Heart right ventricle (tissue), 16 donors: ENCODE measurements at regions not wholly inside any gene's neighbourhood (a gene's known extent, or its start where the extent isn't known, plus 50 kb on each side); places are given as distances from the start of the nearest gene placed in this dataset.

Experiments
- ATAC-seq, 8 donors: fragments of 200-7000 bp; cut with Tn5 transposase; one replicate each; pipeline ENCODE4 v1.9.1; 2020; ENCODE audit warnings: mild to moderate bottlenecking in 8 of 8, moderate library complexity in 8 of 8, moderate number of reproducible peaks in 1 of 8
- DNase-seq, 2 donors: peaks; one replicate each; pipeline ENCODE4 v3.0.0-alpha.2; 2020
- H3K27ac ChIP-seq, 10 donors: fragments of 200-600 bp; sonication (generic) in 2 of 10; one replicate each; pipeline versions ENCODE4 v1.5.0 to v1.8.0; 2020 to 2022; ENCODE audit warnings: mild to moderate bottlenecking in 3 of 10
- H3K27me3 ChIP-seq, 7 donors: fragments of 200-600 bp; one replicate each; pipeline ENCODE4 v1.8.0; 2021 to 2022; ENCODE audit warnings: mild to moderate bottlenecking in 2 of 7
- H3K36me3 ChIP-seq, 9 donors: fragments of 200-600 bp; sonication (generic) in 1 of 9; one replicate each; pipeline versions ENCODE4 v1.5.0 to v1.8.0; 2020 to 2022; ENCODE audit warnings: mild to moderate bottlenecking in 2 of 9
- H3K4me1 ChIP-seq, 9 donors: fragments of 200-600 bp; sonication (generic) in 1 of 9; one replicate each; pipeline versions ENCODE4 v1.5.0 to v1.8.0; 2020 to 2022; ENCODE audit warnings: mild to moderate bottlenecking in 4 of 9
- H3K4me3 ChIP-seq, 10 donors: fragments of 200-600 bp; sonication (generic) in 2 of 10; one replicate each; pipeline versions ENCODE4 v1.5.0 to v1.8.0; 2020 to 2022; ENCODE audit warnings: mild to moderate bottlenecking in 7 of 10, moderate library complexity in 2 of 10
- H3K9me3 ChIP-seq, 11 donors: fragments of 200-600 bp in 10 of 11; sonication (generic) in 2 of 11; one replicate each; pipeline versions ENCODE4 v1.5.0 to v1.8.0; 2013 to 2022; ENCODE audit warnings: mild to moderate bottlenecking in 2 of 11, control low read depth in 1 of 11, moderate library complexity in 1 of 11
- WGBS, 2 donors: extraction: QIAGEN DNeasy Blood & Tissue Kit; methylation state at CpG; one replicate each; pipeline ENCODE4 v1.1.7; 2013; ENCODE audit warnings: inconsistent platforms in 1 of 2; 5-methylcytosine and 5-hydroxymethylcytosine counted together
- intact Hi-C, 10 donors: fragments of 100-400 bp; cut with DNase I; formaldehyde crosslinking; loops; one replicate each; pipeline versions ENCODE4 v1.11.1 to v1.14.2; 2022
- TF ChIP-seq, protein P1 (sequence below), 9 donors: fragments of 200-600 bp; sonication (generic) in 2 of 9; IDR thresholded peaks; one replicate each; pipeline versions ENCODE4 v1.5.0 to v1.8.0; 2021 to 2022; ENCODE audit warnings: antibody characterized with exemption in 9 of 9, mild to moderate bottlenecking in 5 of 9, moderate library complexity in 1 of 9
- donor health status: Arrhythmogenic right ventricular cardiomyopathy.
- donor health status: ischemic (EF 13 %, LVEDD 7.1; RV severe dilation, severe dysfunction).
- donor health status: healthy with polysubstance abuse.
- donor health status: DM: no; HTN: yes; CAD: no.
- donor health status: DM: no; HTN: no; CAD: no.
- donor health status: ischemic (EF 25% LVEDD 6.9; RV normal size, moderate dysfunction).
- donor health status: ischemic (EF 25% LVEDD 5.7; RV mildly dilated, moderate dysfunction).
- donor health status: healthy.
- donor health status: DM: yes; HTN: yes; CAD: no.
- donor health status: Ischemic cardiomyopathy.
- donor health status: ischemic (EF 35%, LVEDD 5.7; RV mildly dilated, moderate dysfunction).
- donor health status: nonischemic (EF 11% LVEDD 7.7; RV severe dilation, severe dysfunction).
- donor health status: DM: yes; HTN: yes; CAD: no.
- donor health status: PGD.
- donor health status: ischemic (EF 29% LVEDD 5.4; RV normal size, mild dysfunction).
- donor health status: nonischemic (EF 23%, LVEDD 6.1; RV moderate dilation, normal function).

GRCh38 chr3:116767726-116768125, 58.1 kb downstream of the TUSC7 start:
- TF ChIP-seq, protein P1, sequence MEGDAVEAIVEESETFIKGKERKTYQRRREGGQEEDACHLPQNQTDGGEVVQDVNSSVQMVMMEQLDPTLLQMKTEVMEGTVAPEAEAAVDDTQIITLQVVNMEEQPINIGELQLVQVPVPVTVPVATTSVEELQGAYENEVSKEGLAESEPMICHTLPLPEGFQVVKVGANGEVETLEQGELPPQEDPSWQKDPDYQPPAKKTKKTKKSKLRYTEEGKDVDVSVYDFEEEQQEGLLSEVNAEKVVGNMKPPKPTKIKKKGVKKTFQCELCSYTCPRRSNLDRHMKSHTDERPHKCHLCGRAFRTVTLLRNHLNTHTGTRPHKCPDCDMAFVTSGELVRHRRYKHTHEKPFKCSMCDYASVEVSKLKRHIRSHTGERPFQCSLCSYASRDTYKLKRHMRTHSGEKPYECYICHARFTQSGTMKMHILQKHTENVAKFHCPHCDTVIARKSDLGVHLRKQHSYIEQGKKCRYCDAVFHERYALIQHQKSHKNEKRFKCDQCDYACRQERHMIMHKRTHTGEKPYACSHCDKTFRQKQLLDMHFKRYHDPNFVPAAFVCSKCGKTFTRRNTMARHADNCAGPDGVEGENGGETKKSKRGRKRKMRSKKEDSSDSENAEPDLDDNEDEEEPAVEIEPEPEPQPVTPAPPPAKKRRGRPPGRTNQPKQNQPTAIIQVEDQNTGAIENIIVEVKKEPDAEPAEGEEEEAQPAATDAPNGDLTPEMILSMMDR (IDR thresholded peaks at IDR 0.05): no peak
- ATAC-seq: no peak
- intact Hi-C loops: no loop called here
- H3K36me3 ChIP-seq: no peaks in the 10 kb centered on the region
- H3K27me3 ChIP-seq: peaks cover 0 to 5% (median 0%) of the 10 kb centered on the region in 7 donors
- 70 to 79% methylated on average over 1 of the region's 1 CpG for WGBS, 2 donors
- H3K9me3 ChIP-seq: no peaks in the 10 kb centered on the region
- H3K4me1 ChIP-seq: no peaks in the 10 kb centered on the region
- DNase-seq: no peak
- H3K27ac ChIP-seq: no peak overlapping the region
- no peak overlapping the region for H3K4me3 ChIP-seq

DNA sequence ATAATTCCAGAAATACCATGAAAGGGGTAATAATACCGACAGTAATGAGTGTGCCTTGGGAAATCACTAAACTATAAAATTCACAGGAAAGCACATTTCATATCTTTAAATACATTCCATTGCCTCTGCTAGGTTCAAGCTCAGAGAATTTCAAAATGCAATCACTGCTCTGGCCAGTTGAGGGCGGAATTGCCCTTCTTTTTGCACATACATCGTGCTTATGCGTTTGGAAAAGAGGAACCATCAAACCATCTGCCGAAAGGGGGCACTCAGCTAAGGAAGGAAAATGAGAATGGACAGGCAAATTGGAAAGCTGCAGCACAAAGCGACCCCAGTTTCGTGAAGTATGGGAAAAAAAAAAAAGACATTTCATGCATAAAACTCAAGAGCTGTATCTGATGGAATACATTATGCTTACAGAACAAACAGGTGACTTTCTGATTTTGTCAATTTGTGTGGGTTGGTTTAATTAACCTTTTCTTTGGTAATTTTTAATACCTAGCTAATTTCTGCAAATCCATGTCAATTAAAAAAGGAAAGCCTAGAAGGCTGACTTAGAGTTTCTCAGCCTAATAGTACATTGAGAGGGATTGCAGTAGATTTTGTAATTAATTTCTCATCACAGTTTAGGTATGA, 61.4 kb downstream of the TUSC7 start:
- H3K36me3 ChIP-seq: no peaks in the 10 kb centered on the region
- intact Hi-C loops: loop anchor here in 4 of 10 donors (10.0 kb wide), 3 partner anchors 944 to 1854 kb away; no protein-coding TSS in a partner anchor
- no peak overlapping the region for H3K27ac ChIP-seq
- no peak overlapping the region for H3K4me3 ChIP-seq
- peak in 6 of 8 donors; percentile 46 to 78 (median 56) for ATAC-seq
- peak; percentile 13 to 44 for DNase-seq
- no peaks in the 10 kb centered on the region for H3K9me3 ChIP-seq
- 1 to 2% methylated on average over 7 of the region's 7 CpGs for WGBS, 2 donors
- H3K4me1 ChIP-seq: no peaks in the 10 kb centered on the region
- TF ChIP-seq, protein P1 (IDR thresholded peaks at IDR 0.05): peak; percentile 41 to 86 (median 75)
- peaks cover 0 to 7% (median 0%) of the 10 kb centered on the region in 7 donors for H3K27me3 ChIP-seq

- TF ChIP-seq, protein P1 (IDR thresholded peaks at IDR 0.05): no peak
- H3K4me3 ChIP-seq: no peak overlapping the region
- no peaks in the 10 kb centered on the region for H3K4me1 ChIP-seq
- peaks cover 0 to 9% (median 0%) of the 10 kb centered on the region in 7 donors for H3K27me3 ChIP-seq
- 44 to 47% methylated on average over 10 of the region's 10 CpGs for WGBS, 2 donors
- H3K27ac ChIP-seq: no peak overlapping the region
- ATAC-seq (no peak), DNase-seq (no peak)
- intact Hi-C loops: loop anchor here in 4 of 10 donors (10.0 kb wide), 3 partner anchors 938 to 1848 kb away; no protein-coding TSS in a partner anchor
- no peaks in the 10 kb centered on the region for H3K36me3 ChIP-seq
- H3K9me3 ChIP-seq: no peaks in the 10 kb centered on the region
These were observed 67.6 kb downstream of the TUSC7 start for GRCh38 chr3:116776880-116777785.

- Histone ChIP-seq H3K9me3 (no peaks in the 10 kb centered on the region), H3K27me3 (peaks cover 0 to 4% (median 0%) of the 10 kb centered on the region in 7 donors), H3K27ac (no peak overlapping the region), H3K36me3 (no peaks in the 10 kb centered on the region), H3K4me1 (no peaks in the 10 kb centered on the region), H3K4me3 (no peak overlapping the region)
- 86% methylated on average over 3 of the region's 3 CpGs for WGBS, 2 donors
- ATAC-seq (no peak), DNase-seq (no peak)
- TF ChIP-seq, protein P1 (IDR thresholded peaks at IDR 0.05): no peak
- intact Hi-C loops: no loop called here
These were observed 75.6 kb downstream of the TUSC7 start for GRCh38 chr3:116785226-116785625.
